ENCODE measurements at regions not wholly inside any gene's neighbourhood (a gene's known extent, or its start where the extent isn't known, plus 50 kb on each side); places are given as distances from the start of the nearest gene placed in this dataset.

DNA sequence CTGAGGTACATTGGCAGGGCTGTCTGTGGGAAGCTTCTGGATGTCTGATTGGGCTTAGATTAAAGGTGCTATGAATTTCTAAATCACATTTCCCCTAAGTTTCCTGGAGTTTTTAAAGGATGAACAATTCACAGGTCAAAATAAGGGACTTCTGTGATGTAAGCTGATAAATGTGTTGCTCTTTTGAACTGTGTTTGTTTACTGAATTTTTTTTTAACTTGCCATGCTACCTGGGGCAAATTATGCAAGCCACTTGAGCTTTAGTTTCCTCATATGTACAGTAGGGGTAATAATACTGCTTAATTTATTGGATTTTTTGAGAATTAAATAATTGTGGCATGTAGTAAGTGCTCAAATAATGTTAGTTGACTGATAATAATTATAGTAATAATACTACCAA is 52.8 kb upstream of the CCDC91 start:
- TF ChIP-seq POLR2A (IDR thresholded peaks at IDR 0.05; ENCODE audit: borderline replicate concordance, extremely low read depth, insufficient read depth, insufficient read length) (no peak), YY1 (IDR thresholded peaks at IDR 0.05; ENCODE audit: extremely low read depth, insufficient replicate concordance, low read depth, low read length) (no peak), RAD21 (IDR thresholded peaks at IDR 0.05; ENCODE audit: low read depth) (no peak), ELF1 (IDR thresholded peaks at IDR 0.05; ENCODE audit: borderline replicate concordance, low read depth) (no peak), JUND (IDR thresholded peaks at IDR 0.05) (no peak), POLR2AphosphoS5 (IDR thresholded peaks at IDR 0.05; ENCODE audit: low read depth, low read length) (no peak), CBX3 (IDR thresholded peaks at IDR 0.05; ENCODE audit: low read depth) (no peak), EGR1 (IDR thresholded peaks at IDR 0.05; ENCODE audit: low read depth) (no peak), FOSL1 (IDR thresholded peaks at IDR 0.05; ENCODE audit: low read depth) (no peak), EZH2phosphoT487 (IDR thresholded peaks at IDR 0.05; ENCODE audit: borderline replicate concordance) (no peak)
- TF ChIP-seq, protein P1, sequence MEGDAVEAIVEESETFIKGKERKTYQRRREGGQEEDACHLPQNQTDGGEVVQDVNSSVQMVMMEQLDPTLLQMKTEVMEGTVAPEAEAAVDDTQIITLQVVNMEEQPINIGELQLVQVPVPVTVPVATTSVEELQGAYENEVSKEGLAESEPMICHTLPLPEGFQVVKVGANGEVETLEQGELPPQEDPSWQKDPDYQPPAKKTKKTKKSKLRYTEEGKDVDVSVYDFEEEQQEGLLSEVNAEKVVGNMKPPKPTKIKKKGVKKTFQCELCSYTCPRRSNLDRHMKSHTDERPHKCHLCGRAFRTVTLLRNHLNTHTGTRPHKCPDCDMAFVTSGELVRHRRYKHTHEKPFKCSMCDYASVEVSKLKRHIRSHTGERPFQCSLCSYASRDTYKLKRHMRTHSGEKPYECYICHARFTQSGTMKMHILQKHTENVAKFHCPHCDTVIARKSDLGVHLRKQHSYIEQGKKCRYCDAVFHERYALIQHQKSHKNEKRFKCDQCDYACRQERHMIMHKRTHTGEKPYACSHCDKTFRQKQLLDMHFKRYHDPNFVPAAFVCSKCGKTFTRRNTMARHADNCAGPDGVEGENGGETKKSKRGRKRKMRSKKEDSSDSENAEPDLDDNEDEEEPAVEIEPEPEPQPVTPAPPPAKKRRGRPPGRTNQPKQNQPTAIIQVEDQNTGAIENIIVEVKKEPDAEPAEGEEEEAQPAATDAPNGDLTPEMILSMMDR (IDR thresholded peaks at IDR 0.05 in 2 of 3, conservative IDR thresholded peaks at IDR 0.05 in 1 of 3; ENCODE audit: borderline replicate concordance in 1 of 3, insufficient read depth in 1 of 3, low read depth in 2 of 3, low read length in 2 of 3): no peak
- TF ChIP-seq, protein P2, sequence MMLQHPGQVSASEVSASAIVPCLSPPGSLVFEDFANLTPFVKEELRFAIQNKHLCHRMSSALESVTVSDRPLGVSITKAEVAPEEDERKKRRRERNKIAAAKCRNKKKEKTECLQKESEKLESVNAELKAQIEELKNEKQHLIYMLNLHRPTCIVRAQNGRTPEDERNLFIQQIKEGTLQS (IDR thresholded peaks at IDR 0.05): no peak
- TF ChIP-seq, protein P3, sequence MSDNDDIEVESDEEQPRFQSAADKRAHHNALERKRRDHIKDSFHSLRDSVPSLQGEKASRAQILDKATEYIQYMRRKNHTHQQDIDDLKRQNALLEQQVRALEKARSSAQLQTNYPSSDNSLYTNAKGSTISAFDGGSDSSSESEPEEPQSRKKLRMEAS (IDR thresholded peaks at IDR 0.05): no peak

Data from HCT116 (cell line).